Keratinocyte (primary cell): ENCODE measurements at regions not wholly inside any gene's neighbourhood (a gene's known extent, or its start where the extent isn't known, plus 50 kb on each side); places are given as distances from the start of the nearest gene placed in this dataset.

Experiments
- DNase-seq: peaks from one replicate; pipeline ENCODE4 v3.0.0-alpha.2; 2011; ENCODE audit warnings: low read depth, missing footprints, low spot score
- FAIRE-seq: peaks from 2 replicates; lab custom pipeline; 2011; peaks lifted over from hg19 to GRCh38; lab: Jason Lieb, UNC
- H2AFZ ChIP-seq: 2 replicates; pipeline ENCODE4 v1.6.0; 2012; ENCODE audit warnings: low read length, control low read depth, inconsistent platforms; ENCODE audit not compliant: control insufficient read depth
- H3K27ac ChIP-seq: 2 replicates; pipeline ENCODE4 v1.5.1; 2011; ENCODE audit warnings: low read length; ENCODE audit not compliant: control insufficient read depth, insufficient read depth
- H3K27me3 ChIP-seq: 3 replicates; pipeline ENCODE4 v1.6.0; 2011; ENCODE audit warnings: low read length; ENCODE audit not compliant: control insufficient read depth, insufficient read depth; ENCODE audit errors: extremely low read depth
- H3K36me3 ChIP-seq, 2 experiments: 2 replicates in 1 of 2; 3 replicates in 1 of 2; pipeline ENCODE4 v1.5.1; 2011; ENCODE audit warnings: low read length in 2 of 2, mild to moderate bottlenecking in 1 of 2; ENCODE audit not compliant: control insufficient read depth in 2 of 2, insufficient read depth in 2 of 2; ENCODE audit errors: extremely low read depth in 1 of 2
- H3K4me1 ChIP-seq: 3 replicates; pipeline ENCODE4 v1.5.1; 2011; ENCODE audit warnings: low read length; ENCODE audit not compliant: control insufficient read depth, insufficient read depth; ENCODE audit errors: extremely low read depth
- H3K4me2 ChIP-seq: 3 replicates; pipeline ENCODE4 v1.6.0; 2011; ENCODE audit warnings: low read depth, low read length; ENCODE audit not compliant: control insufficient read depth, insufficient read depth; ENCODE audit errors: extremely low read depth
- H3K4me3 ChIP-seq, 3 experiments: fragments of 200-600 bp in 1 of 3; sonication (generic) in 1 of 3; 2 replicates in 2 of 3; 3 replicates in 1 of 3; pipeline ENCODE4 v1.5.1; 2011 to 2016; ENCODE audit warnings: low read length in 3 of 3, mild to moderate bottlenecking in 3 of 3, control low read depth in 2 of 3, inconsistent platforms in 1 of 3, low read depth in 1 of 3, mixed read lengths in 1 of 3, mixed run types in 1 of 3, moderate library complexity in 1 of 3; ENCODE audit not compliant: control insufficient read depth in 2 of 3, insufficient read depth in 2 of 3; ENCODE audit errors: extremely low read depth in 1 of 3
- H3K79me2 ChIP-seq: 2 replicates; pipeline ENCODE4 v1.6.0; 2012; ENCODE audit warnings: low read length; ENCODE audit not compliant: control insufficient read depth, insufficient read depth
- H3K9ac ChIP-seq: 3 replicates; pipeline ENCODE4 v1.6.0; 2011; ENCODE audit warnings: low read length; ENCODE audit not compliant: control insufficient read depth, insufficient read depth; ENCODE audit errors: extremely low read depth
- H3K9me1 ChIP-seq: 3 replicates; pipeline ENCODE4 v1.6.0; 2011; ENCODE audit warnings: low read length; ENCODE audit not compliant: control insufficient read depth, insufficient read depth; ENCODE audit errors: extremely low read depth
- H3K9me3 ChIP-seq: 2 replicates; pipeline ENCODE4 v1.5.1; 2012; ENCODE audit warnings: low read depth, low read length; ENCODE audit not compliant: control insufficient read depth
- H4K20me1 ChIP-seq: 3 replicates; pipeline ENCODE4 v1.6.0; 2011; ENCODE audit warnings: low read length; ENCODE audit not compliant: control insufficient read depth, insufficient read depth; ENCODE audit errors: extremely low read depth
- CTCF ChIP-seq, 3 experiments: IDR thresholded peaks in 1 of 3; conservative IDR thresholded peaks in 1 of 3; optimal IDR thresholded peaks in 1 of 3; 2 replicates in 2 of 3; 3 replicates in 1 of 3; pipeline versions ENCODE3 to v1.5.1; 2011; ENCODE audit warnings: low read length in 3 of 3, mild to moderate bottlenecking in 3 of 3, moderate library complexity in 2 of 3, control low read depth in 1 of 3, inconsistent platforms in 1 of 3; ENCODE audit not compliant: insufficient read depth in 2 of 3; ENCODE audit errors: extremely low read depth in 1 of 3
- EZH2 ChIP-seq: IDR thresholded peaks from one replicate; pipeline ENCODE4 v1.6.1; 2012; ENCODE audit warnings: inconsistent platforms, mild to moderate bottlenecking, low read length, moderate library complexity
- dilution Hi-C: fragments of 300-500 bp; cut with MboI; formaldehyde crosslinking; loops from one replicate; pipeline ENCODE4 v1.7.0; 2020; ENCODE audit warnings: low sequenced_read_pairs; ENCODE audit not compliant: extremely low pct_ligation_motif_present

GRCh38 chr4:56195025-56195424, 192.3 kb downstream of the AASDH start:
- DNase-seq, result no peak
- no peak overlapping the region for H3K9ac ChIP-seq
- H3K4me2 ChIP-seq, result no peak overlapping the region
- H3K9me1 ChIP-seq, result no peaks in the 10 kb centered on the region
- TF ChIP-seq EZH2, result no peak
- no peak for TF ChIP-seq CTCF (optimal IDR thresholded peaks at IDR 0.05 in 1 of 3, IDR thresholded peaks at IDR 0.05 in 1 of 3, conservative IDR thresholded peaks at IDR 0.05 in 1 of 3; ENCODE audit: extremely low read depth in 1 of 3, insufficient read depth in 2 of 3, low read length in 3 of 3)
- no peak overlapping the region for H2AFZ ChIP-seq
- H3K79me2 ChIP-seq, result no peaks in the 10 kb centered on the region
- no peak overlapping the region for H3K4me3 ChIP-seq
- no peak overlapping the region for H3K27ac ChIP-seq
- no peaks in the 10 kb centered on the region for H3K36me3 ChIP-seq
- no peaks in the 10 kb centered on the region for H4K20me1 ChIP-seq
- H3K9me3 ChIP-seq, result no peaks in the 10 kb centered on the region
- FAIRE-seq, result no peak
- H3K27me3 ChIP-seq, result no peaks in the 10 kb centered on the region
- H3K4me1 ChIP-seq, result no peaks in the 10 kb centered on the region
- dilution Hi-C loops, result no loop called here

- Histone ChIP-seq H3K79me2 (no peaks in the 10 kb centered on the region), H3K4me1 (no peaks in the 10 kb centered on the region), H2AFZ (no peak overlapping the region), H3K4me3 (no peak overlapping the region), H3K27ac (no peak overlapping the region), H3K27me3 (no peaks in the 10 kb centered on the region), H3K4me2 (no peak overlapping the region), H3K9ac (no peak overlapping the region), H3K36me3 (no peaks in the 10 kb centered on the region), H3K9me3 (no peaks in the 10 kb centered on the region), H3K9me1 (no peaks in the 10 kb centered on the region), H4K20me1 (no peaks in the 10 kb centered on the region)
- dilution Hi-C loops, result no loop called here
- FAIRE-seq (no peak), DNase-seq (no peak)
- TF ChIP-seq EZH2 (no peak), CTCF (optimal IDR thresholded peaks at IDR 0.05 in 1 of 3, IDR thresholded peaks at IDR 0.05 in 1 of 3, conservative IDR thresholded peaks at IDR 0.05 in 1 of 3; ENCODE audit: extremely low read depth in 1 of 3, insufficient read depth in 2 of 3, low read length in 3 of 3) (no peak)
Observed at GRCh38 chr4:56191534-56191933, 195.8 kb downstream of the AASDH start.
